ENCODE measurements at regions not wholly inside any gene's neighbourhood (a gene's known extent, or its start where the extent isn't known, plus 50 kb on each side); places are given as distances from the start of the nearest gene placed in this dataset.
"Not testable (repeated sequence)": the region's sequence is repeated elsewhere in the genome, so short reads cannot be mapped to it uniquely, and the experiment has no call there.

- Histone ChIP-seq H3K27me3 (no peaks in the 10 kb centered on the region), H3K4me3 (no peak overlapping the region), H3K4me1 (no peaks in the 10 kb centered on the region), H3K9me3 (no peaks in the 10 kb centered on the region), H3K36me3 (no peaks in the 10 kb centered on the region), H3K27ac (no peak overlapping the region)
- DNase-seq: no peak
- TF ChIP-seq POLR2A (IDR thresholded peaks at IDR 0.05) (no peak), CTCF (IDR thresholded peaks at IDR 0.05) (no peak)
Measured at GRCh38 chr1:238399558-238399957, 508.8 kb upstream of the ZP4 start.

GRCh38 chr1:238396140-238396539 is 505.4 kb upstream of the ZP4 start:
- H3K27ac ChIP-seq: no peak overlapping the region
- no peaks in the 10 kb centered on the region for H3K9me3 ChIP-seq
- H3K4me1 ChIP-seq: no peaks in the 10 kb centered on the region
- no peaks in the 10 kb centered on the region for H3K36me3 ChIP-seq
- no peak for TF ChIP-seq POLR2A (IDR thresholded peaks at IDR 0.05)
- H3K27me3 ChIP-seq: no peaks in the 10 kb centered on the region
- DNase-seq: no peak
- H3K4me3 ChIP-seq: no peak overlapping the region

DNA sequence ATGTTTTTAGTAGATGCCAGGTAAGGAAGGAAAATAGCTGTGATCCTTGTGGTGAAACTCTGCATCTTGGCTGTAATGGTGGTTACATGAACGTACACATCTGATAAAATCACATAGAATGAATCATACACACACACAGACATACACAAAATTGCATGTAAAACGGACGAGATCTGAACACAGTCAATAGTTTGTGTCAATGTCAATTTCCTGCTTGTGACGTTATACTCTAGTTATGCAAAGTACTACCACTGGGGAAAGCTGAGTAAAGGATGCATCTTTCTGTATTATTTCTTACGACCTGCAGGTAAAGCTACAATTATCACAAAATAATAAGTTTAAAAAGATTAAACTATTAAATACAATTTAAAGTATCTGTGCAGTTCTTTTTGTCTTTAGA is 493.7 kb upstream of the ZP4 start:
- Histone ChIP-seq H3K27ac (no peak overlapping the region), H3K27me3 (no peaks in the 10 kb centered on the region), H3K36me3 (no peaks in the 10 kb centered on the region), H3K9me3 (no peaks in the 10 kb centered on the region), H3K4me3 (no peak overlapping the region), H3K4me1 (no peaks in the 10 kb centered on the region)
- no peak for DNase-seq
- no peak for TF ChIP-seq POLR2A (IDR thresholded peaks at IDR 0.05)
- TF ChIP-seq CTCF (IDR thresholded peaks at IDR 0.05): no peak

GRCh38 chr1:238380167-238380566 is 489.4 kb upstream of the ZP4 start:
- DNase-seq: no peak
- TF ChIP-seq CTCF (IDR thresholded peaks at IDR 0.05) (no peak), POLR2A (IDR thresholded peaks at IDR 0.05) (no peak)

DNA sequence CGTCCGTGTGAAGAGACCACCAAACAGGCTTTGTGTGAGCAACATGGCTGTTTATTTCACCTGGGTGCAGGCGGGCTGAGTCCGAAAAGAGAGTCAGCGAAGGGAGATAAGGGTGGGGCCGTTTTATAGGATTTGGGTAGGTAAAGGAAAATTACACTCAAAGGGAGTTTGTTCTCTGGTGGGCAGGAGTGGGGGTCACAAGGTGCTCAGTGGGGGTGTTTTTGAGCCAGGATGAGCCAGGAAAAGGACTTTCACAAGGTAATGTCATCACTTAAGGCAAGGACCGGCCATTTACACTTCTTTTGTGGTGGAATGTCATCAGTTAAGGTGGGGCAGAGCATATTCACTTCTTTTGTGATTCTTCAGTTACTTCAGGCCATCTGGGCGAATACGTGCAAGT is 488.7 kb upstream of the ZP4 start:
- H3K36me3 ChIP-seq, DNase-seq, H3K27ac ChIP-seq, H3K9me3 ChIP-seq, H3K4me1 ChIP-seq, H3K4me3 ChIP-seq, H3K27me3 ChIP-seq: not testable (repeated sequence)

More at GRCh38 chr1:238380167-238380566, 489.4 kb upstream of the ZP4 start:
- H3K4me1 ChIP-seq: no peaks in the 10 kb centered on the region
- no peak overlapping the region for H3K4me3 ChIP-seq
- no peaks in the 10 kb centered on the region for H3K36me3 ChIP-seq
- no peaks in the 10 kb centered on the region for H3K9me3 ChIP-seq
- no peak overlapping the region for H3K27ac ChIP-seq
- H3K27me3 ChIP-seq: no peaks in the 10 kb centered on the region

DNA sequence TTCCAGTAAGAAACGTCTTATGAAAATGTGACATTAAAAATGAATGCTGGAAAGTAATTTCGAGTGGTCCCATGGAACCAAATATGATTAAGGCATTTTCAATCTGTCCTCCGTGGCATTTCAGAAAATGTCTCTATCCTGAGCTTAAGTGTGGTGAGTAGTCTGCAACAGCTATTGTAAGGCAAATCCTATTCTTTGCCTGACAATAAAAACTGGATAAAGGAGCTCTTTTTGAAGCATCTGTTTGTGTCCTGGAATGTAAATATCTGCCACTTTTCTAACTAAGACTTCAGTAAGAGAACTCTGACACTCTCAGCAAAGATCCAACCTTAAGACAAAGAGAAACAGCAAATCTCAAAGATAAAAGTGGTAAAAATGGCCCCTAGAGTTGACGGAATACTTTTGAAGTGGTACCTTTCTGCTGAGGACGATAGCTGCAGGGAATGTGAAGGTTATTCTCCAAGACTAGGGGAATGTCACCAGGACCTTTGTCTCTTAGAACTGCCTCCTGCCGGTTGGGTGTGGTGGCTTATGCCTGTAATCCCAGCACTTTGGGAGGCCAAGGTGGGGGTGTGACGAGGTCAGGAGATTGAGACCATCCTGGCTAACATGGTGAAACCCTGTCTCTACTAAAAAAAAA is 486.7 kb upstream of the ZP4 start:
- Histone ChIP-seq H3K9me3 (no peaks in the 10 kb centered on the region), H3K27me3 (no peaks in the 10 kb centered on the region), H3K27ac (no peak overlapping the region), H3K4me3 (no peak overlapping the region), H3K36me3 (no peaks in the 10 kb centered on the region), H3K4me1 (no peaks in the 10 kb centered on the region)
- TF ChIP-seq CTCF (IDR thresholded peaks at IDR 0.05) (no peak), POLR2A (IDR thresholded peaks at IDR 0.05) (no peak)
- no peak for DNase-seq

DNA sequence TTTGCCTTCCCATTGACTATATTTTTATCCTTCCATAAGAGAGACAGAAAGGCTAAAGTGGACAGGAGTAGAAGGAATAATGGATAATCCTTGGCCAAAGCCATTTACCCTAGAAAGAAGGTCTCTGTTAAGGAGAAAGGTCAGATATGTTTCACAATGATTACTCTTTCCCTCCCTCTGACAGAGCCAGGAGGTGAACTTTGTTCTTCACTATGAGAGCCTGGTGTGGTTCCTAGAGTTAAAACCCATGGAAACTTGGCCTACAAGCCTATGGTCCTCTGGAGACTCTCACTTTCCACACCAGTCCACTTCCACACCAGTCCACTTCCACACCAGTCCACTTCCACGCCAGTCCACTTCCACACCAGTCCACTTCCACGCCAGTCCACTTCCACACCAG is 479.9 kb upstream of the ZP4 start:
- no peaks in the 10 kb centered on the region for H3K27me3 ChIP-seq
- no peak for DNase-seq
- H3K4me3 ChIP-seq: no peak overlapping the region
- no peaks in the 10 kb centered on the region for H3K36me3 ChIP-seq
- no peaks in the 10 kb centered on the region for H3K4me1 ChIP-seq
- no peaks in the 10 kb centered on the region for H3K9me3 ChIP-seq
- no peak for TF ChIP-seq POLR2A (IDR thresholded peaks at IDR 0.05)
- no peak for TF ChIP-seq CTCF (IDR thresholded peaks at IDR 0.05)
- no peak overlapping the region for H3K27ac ChIP-seq
